PC-3 (cell line): ENCODE measurements at regions not wholly inside any gene's neighbourhood (a gene's known extent, or its start where the extent isn't known, plus 50 kb on each side); places are given as distances from the start of the nearest gene placed in this dataset.

Experiments used
- EZH2 ChIP-seq: fragments of 300-600 bp; sonication (generic); IDR thresholded peaks from one replicate; pipeline ENCODE4 v1.6.1; 2017; ENCODE audit warnings: antibody characterized with exemption, mild to moderate bottlenecking, low read length; ENCODE audit not compliant: unreplicated experiment
- EZH2phosphoT487 ChIP-seq: fragments of 300-600 bp; sonication (generic); IDR thresholded peaks from 2 replicates; pipeline ENCODE4 v1.6.1; 2018; ENCODE audit warnings: mild to moderate bottlenecking, antibody characterized with exemption, low read length, borderline replicate concordance
- TF ChIP-seq, protein P1 (sequence below): fragments of 300-600 bp; sonication (generic); conservative IDR thresholded peaks from 2 replicates; pipeline ENCODE4 v1.5.1; 2017; ENCODE audit warnings: antibody characterized with exemption, low read depth, mild to moderate bottlenecking, low read length

DNA sequence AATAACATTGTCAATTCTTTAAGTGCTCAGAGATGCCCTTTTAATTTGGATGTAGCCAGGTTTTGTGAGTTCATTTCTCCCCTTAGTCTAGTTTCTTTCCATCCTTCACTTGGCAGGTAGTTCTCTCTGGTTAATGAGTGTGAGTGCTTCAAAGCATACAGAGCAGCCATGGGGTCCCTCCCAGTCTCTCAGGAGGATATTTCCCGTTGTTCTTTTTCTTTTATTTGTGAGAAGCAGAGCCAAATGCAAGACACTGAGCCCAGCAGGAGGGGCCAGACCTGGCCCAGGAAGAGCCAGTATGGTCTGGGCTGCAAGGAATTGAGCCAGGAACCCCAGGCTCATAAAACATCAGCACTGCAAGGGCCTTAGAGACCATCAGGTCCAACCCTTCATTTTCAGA, 52.4 kb downstream of the PLCE1 start:
- TF ChIP-seq, protein P1, sequence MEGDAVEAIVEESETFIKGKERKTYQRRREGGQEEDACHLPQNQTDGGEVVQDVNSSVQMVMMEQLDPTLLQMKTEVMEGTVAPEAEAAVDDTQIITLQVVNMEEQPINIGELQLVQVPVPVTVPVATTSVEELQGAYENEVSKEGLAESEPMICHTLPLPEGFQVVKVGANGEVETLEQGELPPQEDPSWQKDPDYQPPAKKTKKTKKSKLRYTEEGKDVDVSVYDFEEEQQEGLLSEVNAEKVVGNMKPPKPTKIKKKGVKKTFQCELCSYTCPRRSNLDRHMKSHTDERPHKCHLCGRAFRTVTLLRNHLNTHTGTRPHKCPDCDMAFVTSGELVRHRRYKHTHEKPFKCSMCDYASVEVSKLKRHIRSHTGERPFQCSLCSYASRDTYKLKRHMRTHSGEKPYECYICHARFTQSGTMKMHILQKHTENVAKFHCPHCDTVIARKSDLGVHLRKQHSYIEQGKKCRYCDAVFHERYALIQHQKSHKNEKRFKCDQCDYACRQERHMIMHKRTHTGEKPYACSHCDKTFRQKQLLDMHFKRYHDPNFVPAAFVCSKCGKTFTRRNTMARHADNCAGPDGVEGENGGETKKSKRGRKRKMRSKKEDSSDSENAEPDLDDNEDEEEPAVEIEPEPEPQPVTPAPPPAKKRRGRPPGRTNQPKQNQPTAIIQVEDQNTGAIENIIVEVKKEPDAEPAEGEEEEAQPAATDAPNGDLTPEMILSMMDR: no peak
- TF ChIP-seq EZH2phosphoT487 (no peak), EZH2 (no peak)
